Progenitor cell of endocrine pancreas (in vitro differentiated cells): ENCODE measurements at regions not wholly inside any gene's neighbourhood (a gene's known extent, or its start where the extent isn't known, plus 50 kb on each side); places are given as distances from the start of the nearest gene placed in this dataset.

Experiments
- DNase-seq: peaks from one replicate; pipeline ENCODE4 v3.0.0; 2021; ENCODE audit warnings: low spot score; ENCODE audit not compliant: unreplicated experiment
- H3K27ac Mint-ChIP-seq: 2 replicates; pipeline ENCODE4 v1.8.0; 2021; ENCODE audit warnings: mild to moderate bottlenecking, moderate library complexity, mixed read lengths
- H3K27me3 Mint-ChIP-seq: 2 replicates; pipeline ENCODE4 v1.8.0; 2021; ENCODE audit warnings: mixed read lengths
- H3K36me3 Mint-ChIP-seq: 2 replicates; pipeline ENCODE4 v1.8.0; 2022; ENCODE audit warnings: mixed read lengths; ENCODE audit not compliant: insufficient read depth
- H3K4me1 Mint-ChIP-seq: 2 replicates; pipeline ENCODE4 v1.8.0; 2021; ENCODE audit warnings: low read depth, mixed read lengths
- H3K4me3 Mint-ChIP-seq: 2 replicates; pipeline ENCODE4 v1.8.0; 2021; ENCODE audit warnings: low read depth, mild to moderate bottlenecking, moderate library complexity, mixed read lengths
- H3K9me3 Mint-ChIP-seq: 2 replicates; pipeline ENCODE4 v1.8.0; 2021; ENCODE audit warnings: low read depth, mixed read lengths
- CTCF ChIP-seq: fragments of 200-600 bp; sonication (generic); IDR thresholded peaks from one replicate; pipeline ENCODE4 v1.5.0; 2021; ENCODE audit warnings: antibody characterized with exemption, mild to moderate bottlenecking; ENCODE audit not compliant: unreplicated experiment

DNA sequence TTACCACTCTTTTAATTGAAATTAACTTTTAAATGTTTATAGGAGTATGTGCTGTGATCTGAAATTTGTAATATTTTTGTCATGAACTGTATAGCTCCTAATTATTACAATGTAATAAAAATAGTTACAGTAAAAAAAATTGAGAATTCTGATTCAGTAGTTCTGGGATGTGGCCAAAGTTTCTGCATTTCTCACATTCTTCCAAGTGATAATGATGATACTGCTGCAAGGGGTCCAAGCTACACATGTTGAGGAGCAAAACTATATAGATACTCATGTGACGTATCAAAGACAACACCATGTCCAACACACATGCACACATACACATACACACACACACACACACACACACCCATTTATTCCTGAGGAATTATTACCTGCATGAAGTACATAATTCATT lies 71.0 kb upstream of the FAM83B start:
- Mint-ChIP-seq H3K4me3 (no peak overlapping the region), H3K4me1 (no peaks in the 10 kb centered on the region), H3K9me3 (no peaks in the 10 kb centered on the region), H3K36me3 (no peaks in the 10 kb centered on the region), H3K27me3 (no peaks in the 10 kb centered on the region), H3K27ac (no peak overlapping the region)
- no peak for TF ChIP-seq CTCF
- no peak for DNase-seq

- H3K36me3 Mint-ChIP-seq: no peaks in the 10 kb centered on the region
Measured at GRCh38 chr6:54776891-54777290, 69.7 kb upstream of the FAM83B start.

GRCh38 chr6:54778731-54779130 lies 67.8 kb upstream of the FAM83B start:
- no peak for TF ChIP-seq CTCF
- Mint-ChIP-seq H3K9me3 (no peaks in the 10 kb centered on the region), H3K27ac (no peak overlapping the region), H3K36me3 (no peaks in the 10 kb centered on the region), H3K4me1 (no peaks in the 10 kb centered on the region), H3K4me3 (no peak overlapping the region), H3K27me3 (no peaks in the 10 kb centered on the region)
- DNase-seq: no peak

More at GRCh38 chr6:54776891-54777290, 69.7 kb upstream of the FAM83B start:
- no peaks in the 10 kb centered on the region for H3K27me3 Mint-ChIP-seq
- no peak for DNase-seq
- no peak for TF ChIP-seq CTCF
- no peak overlapping the region for H3K27ac Mint-ChIP-seq
- no peaks in the 10 kb centered on the region for H3K9me3 Mint-ChIP-seq
- H3K4me1 Mint-ChIP-seq: no peaks in the 10 kb centered on the region
- no peak overlapping the region for H3K4me3 Mint-ChIP-seq

DNA sequence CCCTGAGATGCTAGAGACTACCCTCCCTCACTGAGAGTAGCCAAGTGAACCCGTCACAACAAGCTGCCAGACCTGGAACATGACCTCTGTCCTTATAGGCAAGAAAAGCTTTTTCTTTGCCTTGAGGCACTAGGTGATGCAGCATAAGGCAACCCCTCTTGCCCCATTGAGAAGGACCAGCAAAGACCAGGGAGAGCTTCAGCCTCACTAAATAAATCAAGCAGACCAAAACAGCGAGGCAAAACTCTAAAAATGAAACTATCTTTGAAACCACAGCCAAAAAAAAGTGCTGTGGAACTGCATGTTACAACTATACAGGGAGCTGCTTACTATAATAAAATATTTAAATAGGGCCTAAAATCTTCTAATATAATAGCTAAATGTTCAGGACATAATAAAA lies 62.6 kb upstream of the FAM83B start:
- TF ChIP-seq CTCF: no peak
- no peak for DNase-seq
- Mint-ChIP-seq H3K27ac (no peak overlapping the region), H3K9me3 (no peaks in the 10 kb centered on the region), H3K36me3 (no peaks in the 10 kb centered on the region), H3K27me3 (no peaks in the 10 kb centered on the region), H3K4me3 (no peak overlapping the region), H3K4me1 (peaks cover 4% of the 10 kb centered on the region)

GRCh38 chr6:54786154-54786553 lies 60.4 kb upstream of the FAM83B start:
- Mint-ChIP-seq H3K27me3 (no peaks in the 10 kb centered on the region), H3K9me3 (no peaks in the 10 kb centered on the region), H3K4me1 (peaks cover 4% of the 10 kb centered on the region), H3K4me3 (no peak overlapping the region), H3K27ac (no peak overlapping the region), H3K36me3 (no peaks in the 10 kb centered on the region)
- no peak for DNase-seq
- no peak for TF ChIP-seq CTCF
